Upper lobe of left lung (tissue), 4 donors: ENCODE measurements at regions not wholly inside any gene's neighbourhood (a gene's known extent, or its start where the extent isn't known, plus 50 kb on each side); places are given as distances from the start of the nearest gene placed in this dataset.

Experiments used
- CTCF ChIP-seq, 6 experiments: fragments of 450-650 bp in 4 of 6; fragments of 200-600 bp in 2 of 6; sonication (generic) in 2 of 6; IDR thresholded peaks; one replicate each; pipeline ENCODE4 v1.5.1; 2016 to 2019; ENCODE audit warnings: antibody characterized with exemption in 6 of 6
- POLR2A ChIP-seq, 4 donors: fragments of 450-650 bp; IDR thresholded peaks; one replicate each; pipeline ENCODE4 v1.5.1; 2016 to 2017; ENCODE audit warnings: antibody characterized with exemption in 4 of 4, mild to moderate bottlenecking in 2 of 4
- POLR2AphosphoS5 ChIP-seq, 2 donors: sonication (generic); formaldehyde crosslinking; IDR thresholded peaks; one replicate each; pipeline ENCODE4 v1.5.1; 2017; ENCODE audit warnings: antibody characterized with exemption in 2 of 2

GRCh38 chr5:166493612-166494011, 1797.8 kb upstream of the WWC1 start:
- TF ChIP-seq CTCF (IDR thresholded peaks at IDR 0.05) (no peak), POLR2A (IDR thresholded peaks at IDR 0.05) (no peak), POLR2AphosphoS5 (IDR thresholded peaks at IDR 0.05) (no peak)
